Osteoblast (primary cell): ENCODE measurements at regions not wholly inside any gene's neighbourhood (a gene's known extent, or its start where the extent isn't known, plus 50 kb on each side); places are given as distances from the start of the nearest gene placed in this dataset.
"Not testable (repeated sequence)": the region's sequence is repeated elsewhere in the genome, so short reads cannot be mapped to it uniquely, and the experiment has no call there.

Source experiments
- DNase-seq: peaks from one replicate; pipeline ENCODE4 v3.0.0; 2011; ENCODE audit warnings: low spot score, mixed read lengths; ENCODE audit not compliant: insufficient read length; ENCODE audit errors: missing footprints
- H2AFZ ChIP-seq: 2 replicates; pipeline ENCODE4 v1.6.0; 2011; ENCODE audit warnings: mild to moderate bottlenecking, low read length
- H3K27ac ChIP-seq: 2 replicates; pipeline ENCODE4 v1.5.1; 2011; ENCODE audit warnings: mild to moderate bottlenecking, low read depth, low read length, moderate library complexity
- H3K27me3 ChIP-seq: 2 replicates; pipeline ENCODE4 v1.6.0; 2012; ENCODE audit warnings: mild to moderate bottlenecking, control low read depth, inconsistent platforms, low read length, moderate library complexity; ENCODE audit not compliant: insufficient read depth
- H3K36me3 ChIP-seq: 2 replicates; pipeline ENCODE4 v1.5.1; 2011; ENCODE audit warnings: mild to moderate bottlenecking, low read length, control low read depth, moderate library complexity; ENCODE audit not compliant: insufficient read depth
- H3K4me1 ChIP-seq: 2 replicates; pipeline ENCODE4 v1.5.1; 2011; ENCODE audit warnings: mild to moderate bottlenecking, low read length, control low read depth, moderate library complexity; ENCODE audit not compliant: insufficient read depth
- H3K4me2 ChIP-seq: 2 replicates; pipeline ENCODE4 v1.6.0; 2011; ENCODE audit warnings: mild to moderate bottlenecking, low read length; ENCODE audit not compliant: insufficient read depth
- H3K4me3 ChIP-seq: fragments of 200-600 bp; sonication (generic); 3 replicates; pipeline ENCODE4 v1.5.1; 2012; ENCODE audit warnings: mild to moderate bottlenecking, low read length, inconsistent platforms; ENCODE audit not compliant: insufficient read depth
- H3K79me2 ChIP-seq: 2 replicates; pipeline ENCODE4 v1.6.0; 2012; ENCODE audit warnings: mild to moderate bottlenecking, low read length, control low read depth, inconsistent platforms; ENCODE audit not compliant: insufficient read depth
- H3K9me3 ChIP-seq: 2 replicates; pipeline ENCODE4 v1.5.1; 2011; ENCODE audit warnings: low read depth, low read length, control low read depth
- H4K20me1 ChIP-seq: 2 replicates; pipeline ENCODE4 v1.6.0; 2012; ENCODE audit warnings: mild to moderate bottlenecking, low read length, control low read depth; ENCODE audit not compliant: insufficient read depth
- TF ChIP-seq, protein P1 (sequence below): IDR thresholded peaks from 2 replicates; pipeline ENCODE4 v1.5.1; 2011; ENCODE audit warnings: mild to moderate bottlenecking, low read depth, low read length, moderate library complexity; ENCODE audit errors: extremely low read depth

DNA sequence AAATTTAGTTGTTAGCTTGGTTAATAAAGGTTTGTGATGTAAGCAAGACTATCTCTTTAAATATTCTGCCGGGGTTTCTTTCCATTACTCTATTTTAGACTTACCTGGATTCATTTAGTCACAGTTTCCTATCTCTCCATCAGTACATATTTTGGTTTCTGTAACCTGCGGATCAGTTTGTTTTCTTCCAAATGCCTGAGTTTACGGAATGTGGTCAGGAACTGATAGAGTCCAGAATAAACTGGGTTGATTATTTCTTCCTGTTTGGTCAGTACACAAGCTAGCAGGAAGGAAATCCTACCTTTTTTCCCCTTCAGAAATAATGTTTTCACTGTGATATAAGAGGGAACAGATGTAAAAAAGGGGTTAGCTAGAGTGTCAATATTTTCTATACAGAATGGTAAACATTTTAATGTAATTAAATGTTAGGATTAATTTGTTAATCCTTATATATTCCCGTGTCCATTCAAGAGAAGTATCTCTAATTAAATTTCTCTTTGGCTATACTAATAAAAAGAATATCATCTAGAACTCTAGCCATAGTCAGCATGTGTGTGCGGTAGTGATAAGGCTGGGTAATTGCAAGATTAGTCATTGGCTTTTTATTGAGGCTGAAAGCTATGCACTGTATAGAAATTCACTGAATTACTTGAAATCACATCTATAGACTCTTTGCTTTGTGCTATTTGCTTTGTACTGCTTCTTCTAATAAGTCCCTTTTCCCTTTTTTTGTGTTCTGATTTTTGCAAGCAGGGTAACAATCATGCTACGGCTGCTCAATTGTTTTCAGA lies 144.7 kb upstream of the ADGRL4 start:
- Histone ChIP-seq H2AFZ (no peak overlapping the region), H3K4me2 (no peak overlapping the region), H3K27ac (no peak overlapping the region)

DNA sequence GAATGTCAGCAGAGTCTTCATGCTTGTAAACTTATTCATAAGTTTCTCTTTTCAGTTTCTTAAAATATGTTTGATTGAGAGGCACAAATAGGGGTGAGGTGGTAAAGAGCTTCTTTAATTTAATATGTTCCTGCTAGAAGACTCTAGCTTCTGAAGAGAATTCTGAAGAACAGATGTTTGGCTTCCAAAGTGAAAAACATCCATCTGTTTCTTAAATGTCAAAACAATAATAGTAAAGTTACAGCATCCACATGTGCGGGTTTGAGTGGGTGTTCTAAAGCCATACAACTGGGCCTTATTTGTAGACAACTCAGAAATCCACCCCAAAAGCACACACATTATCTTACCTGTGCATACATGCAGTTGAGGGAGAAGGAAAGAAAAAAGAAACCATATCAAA lies 144.0 kb upstream of the ADGRL4 start:
- Histone ChIP-seq H3K79me2 (no peaks in the 10 kb centered on the region), H3K27me3 (no peaks in the 10 kb centered on the region), H3K4me2 (no peak overlapping the region), H3K4me3 (no peak overlapping the region), H4K20me1 (no peaks in the 10 kb centered on the region), H3K4me1 (no peaks in the 10 kb centered on the region), H3K27ac (no peak overlapping the region), H3K36me3 (no peaks in the 10 kb centered on the region), H2AFZ (no peak overlapping the region), H3K9me3 (no peaks in the 10 kb centered on the region)
- TF ChIP-seq, protein P1, sequence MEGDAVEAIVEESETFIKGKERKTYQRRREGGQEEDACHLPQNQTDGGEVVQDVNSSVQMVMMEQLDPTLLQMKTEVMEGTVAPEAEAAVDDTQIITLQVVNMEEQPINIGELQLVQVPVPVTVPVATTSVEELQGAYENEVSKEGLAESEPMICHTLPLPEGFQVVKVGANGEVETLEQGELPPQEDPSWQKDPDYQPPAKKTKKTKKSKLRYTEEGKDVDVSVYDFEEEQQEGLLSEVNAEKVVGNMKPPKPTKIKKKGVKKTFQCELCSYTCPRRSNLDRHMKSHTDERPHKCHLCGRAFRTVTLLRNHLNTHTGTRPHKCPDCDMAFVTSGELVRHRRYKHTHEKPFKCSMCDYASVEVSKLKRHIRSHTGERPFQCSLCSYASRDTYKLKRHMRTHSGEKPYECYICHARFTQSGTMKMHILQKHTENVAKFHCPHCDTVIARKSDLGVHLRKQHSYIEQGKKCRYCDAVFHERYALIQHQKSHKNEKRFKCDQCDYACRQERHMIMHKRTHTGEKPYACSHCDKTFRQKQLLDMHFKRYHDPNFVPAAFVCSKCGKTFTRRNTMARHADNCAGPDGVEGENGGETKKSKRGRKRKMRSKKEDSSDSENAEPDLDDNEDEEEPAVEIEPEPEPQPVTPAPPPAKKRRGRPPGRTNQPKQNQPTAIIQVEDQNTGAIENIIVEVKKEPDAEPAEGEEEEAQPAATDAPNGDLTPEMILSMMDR: no peak
- DNase-seq: no peak

More for the DNA sequence above, 144.7 kb upstream of the ADGRL4 start:
- no peaks in the 10 kb centered on the region for H3K9me3 ChIP-seq
- H4K20me1 ChIP-seq: no peaks in the 10 kb centered on the region
- no peaks in the 10 kb centered on the region for H3K27me3 ChIP-seq
- no peak for DNase-seq
- H3K36me3 ChIP-seq: no peaks in the 10 kb centered on the region
- no peaks in the 10 kb centered on the region for H3K4me1 ChIP-seq
- TF ChIP-seq, protein P1: no peak
- no peak overlapping the region for H3K4me3 ChIP-seq
- H3K79me2 ChIP-seq: no peaks in the 10 kb centered on the region

DNA sequence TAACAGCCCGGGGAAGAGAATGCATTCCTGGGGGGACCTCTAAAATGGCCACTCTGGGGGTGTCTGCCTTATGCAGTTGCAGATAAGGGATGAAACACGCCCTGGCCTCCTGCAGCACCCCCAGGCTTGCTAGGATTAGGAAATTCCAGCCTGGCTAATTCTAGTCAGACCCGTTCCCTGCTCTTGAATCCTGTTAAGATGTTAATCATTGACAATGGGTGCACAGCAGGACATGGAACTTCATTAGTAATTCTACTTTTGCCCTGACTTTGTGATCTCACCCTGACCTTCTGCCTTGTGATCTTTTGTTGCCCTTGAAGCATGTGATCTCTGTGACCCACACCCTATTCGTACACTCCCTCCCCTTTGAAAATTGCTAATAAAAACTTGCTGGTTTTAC lies 131.7 kb upstream of the ADGRL4 start:
- H4K20me1 ChIP-seq: not testable (repeated sequence)

DNA sequence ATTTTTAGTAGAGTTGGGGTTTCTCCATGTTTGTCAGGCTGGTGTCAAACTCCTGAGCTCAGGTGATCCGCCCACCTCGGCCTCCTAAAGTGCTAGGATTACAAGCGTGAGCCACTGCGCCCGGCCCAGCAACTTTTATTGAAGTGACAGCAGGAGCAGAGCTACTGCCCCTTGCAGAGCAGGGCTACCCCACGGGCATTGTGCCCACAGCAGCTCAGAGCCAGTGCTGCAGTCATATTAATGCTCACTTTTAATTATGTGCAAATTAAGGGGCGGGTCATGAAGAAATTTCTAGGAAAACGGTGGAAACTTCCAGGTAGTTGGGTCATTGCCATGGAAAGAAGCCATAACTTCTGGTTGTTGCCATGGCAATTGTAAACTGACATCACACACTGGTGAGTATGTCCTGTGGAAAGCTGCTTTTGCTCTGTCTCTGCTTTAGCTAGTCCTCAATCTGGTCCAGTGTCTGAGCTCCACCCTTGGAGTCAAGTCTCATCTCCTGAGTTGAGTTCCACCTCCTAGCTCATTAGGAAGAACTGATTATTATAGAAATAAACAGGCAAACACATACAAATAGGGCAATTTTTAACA lies 127.3 kb upstream of the ADGRL4 start:
- Histone ChIP-seq H3K4me3 (no peak overlapping the region), H3K36me3 (no peaks in the 10 kb centered on the region), H3K79me2 (no peaks in the 10 kb centered on the region), H3K4me2 (no peak overlapping the region), H3K9me3 (no peaks in the 10 kb centered on the region), H2AFZ (no peak overlapping the region), H3K4me1 (peaks cover 4% of the 10 kb centered on the region), H4K20me1 (no peaks in the 10 kb centered on the region), H3K27me3 (no peaks in the 10 kb centered on the region), H3K27ac (no peak overlapping the region)
- peak; percentile 58 for DNase-seq
- TF ChIP-seq, protein P1: no peak

More for the DNA sequence above, 131.7 kb upstream of the ADGRL4 start:
- not testable (repeated sequence) for H3K27me3 ChIP-seq, H3K79me2 ChIP-seq, DNase-seq, H3K4me1 ChIP-seq, H2AFZ ChIP-seq, H3K27ac ChIP-seq, H3K4me3 ChIP-seq, H3K9me3 ChIP-seq, H3K36me3 ChIP-seq, H3K4me2 ChIP-seq
